DMS79 (cell line): ENCODE measurements at regions not wholly inside any gene's neighbourhood (a gene's known extent, or its start where the extent isn't known, plus 50 kb on each side); places are given as distances from the start of the nearest gene placed in this dataset.

Experiments
- DNase-seq: peaks from one replicate; lab custom pipeline; 2025; lab: John Stamatoyannopoulos, UW

GRCh38 chr11:112903340-112903739 is 57.9 kb upstream of the NCAM1 start:
- peak; percentile 28 for DNase-seq

DNA sequence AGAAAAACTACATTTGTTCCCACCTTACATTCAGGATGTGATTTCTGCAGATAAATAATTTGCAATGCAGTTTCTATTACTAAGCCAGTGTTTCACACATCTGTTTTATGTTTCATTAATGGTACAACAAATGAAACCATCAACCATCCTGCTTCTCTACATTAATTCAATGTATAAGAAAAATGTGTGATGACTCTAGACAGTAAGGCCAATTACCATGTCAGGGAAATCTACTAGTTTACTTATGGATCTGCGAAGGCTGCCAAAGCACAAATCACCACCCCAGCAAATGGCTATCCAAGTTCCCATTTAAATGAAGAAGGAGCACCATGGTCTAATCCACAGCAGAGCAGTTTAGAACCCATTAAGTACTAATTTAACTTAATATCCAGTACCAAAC is 50.1 kb upstream of the NCAM1 start:
- no peak for DNase-seq
